Chondrocyte (in vitro differentiated cells): ENCODE measurements at regions not wholly inside any gene's neighbourhood (a gene's known extent, or its start where the extent isn't known, plus 50 kb on each side); places are given as distances from the start of the nearest gene placed in this dataset.

ENCODE experiments used
- DNase-seq: peaks from one replicate; pipeline ENCODE4 v3.0.0; 2021; ENCODE audit warnings: mixed read lengths, low spot score
- H3K27ac Mint-ChIP-seq: one replicate; pipeline ENCODE4 v1.8.0; 2021; ENCODE audit warnings: mild to moderate bottlenecking, moderate library complexity, mixed read lengths; ENCODE audit not compliant: unreplicated experiment
- H3K27me3 Mint-ChIP-seq: 2 replicates; pipeline ENCODE4 v1.8.0; 2021; ENCODE audit warnings: low read depth, mixed read lengths
- H3K36me3 Mint-ChIP-seq: 2 replicates; pipeline ENCODE4 v1.8.0; 2021; ENCODE audit warnings: low read depth, mixed read lengths
- H3K4me1 Mint-ChIP-seq: 2 replicates; pipeline ENCODE4 v1.8.0; 2021; ENCODE audit warnings: low read depth, mild to moderate bottlenecking, mixed read lengths
- H3K4me3 Mint-ChIP-seq: one replicate; pipeline ENCODE4 v1.8.0; 2021; ENCODE audit warnings: mild to moderate bottlenecking, moderate library complexity, mixed read lengths; ENCODE audit not compliant: unreplicated experiment
- H3K9me3 Mint-ChIP-seq: 2 replicates; pipeline ENCODE4 v1.8.0; 2021; ENCODE audit warnings: low read depth, mixed read lengths
- CTCF ChIP-seq: fragments of 200-600 bp; sonication (generic); IDR thresholded peaks from 2 replicates; pipeline ENCODE4 v1.5.0; 2021; ENCODE audit warnings: antibody characterized with exemption, mild to moderate bottlenecking, moderate library complexity

GRCh38 chr10:1963341-1963740 lies 226.0 kb upstream of the ADARB2 start:
- TF ChIP-seq CTCF = no peak
- Mint-ChIP-seq H3K4me1 (peaks cover 10% of the 10 kb centered on the region), H3K36me3 (no peaks in the 10 kb centered on the region), H3K27me3 (peaks cover 3% of the 10 kb centered on the region), H3K27ac (no peak overlapping the region), H3K9me3 (no peaks in the 10 kb centered on the region), H3K4me3 (no peak overlapping the region)
- DNase-seq = no peak

- TF ChIP-seq CTCF = peak; percentile 22
- no peak overlapping the region for H3K4me3 Mint-ChIP-seq
- H3K4me1 Mint-ChIP-seq = peaks cover 10% of the 10 kb centered on the region
- no peak overlapping the region for H3K27ac Mint-ChIP-seq
- H3K27me3 Mint-ChIP-seq = peaks cover 3% of the 10 kb centered on the region
- DNase-seq = no peak
- no peaks in the 10 kb centered on the region for H3K36me3 Mint-ChIP-seq
- H3K9me3 Mint-ChIP-seq = no peaks in the 10 kb centered on the region
Observed at GRCh38 chr10:1961989-1962388, 224.7 kb upstream of the ADARB2 start.

GRCh38 chr10:1960982-1961381 lies 223.7 kb upstream of the ADARB2 start:
- Mint-ChIP-seq H3K27me3 (peaks cover 5% of the 10 kb centered on the region), H3K4me1 (peaks cover under 1% of the 10 kb centered on the region), H3K4me3 (no peak overlapping the region), H3K27ac (no peak overlapping the region), H3K9me3 (peaks cover 1% of the 10 kb centered on the region), H3K36me3 (no peaks in the 10 kb centered on the region)
- no peak for TF ChIP-seq CTCF
- no peak for DNase-seq

- no peak overlapping the region for H3K27ac Mint-ChIP-seq
- DNase-seq = no peak
- H3K4me1 Mint-ChIP-seq = peaks cover 5% of the 10 kb centered on the region
- H3K4me3 Mint-ChIP-seq = no peak overlapping the region
- peaks cover 3% of the 10 kb centered on the region for H3K9me3 Mint-ChIP-seq
- H3K27me3 Mint-ChIP-seq = peaks cover 5% of the 10 kb centered on the region
- H3K36me3 Mint-ChIP-seq = no peaks in the 10 kb centered on the region
- TF ChIP-seq CTCF = no peak
Observed at GRCh38 chr10:1957057-1957456, 219.7 kb upstream of the ADARB2 start.

GRCh38 chr10:1954300-1954699 lies 217.0 kb upstream of the ADARB2 start:
- no peak for TF ChIP-seq CTCF
- DNase-seq = no peak
- Mint-ChIP-seq H3K36me3 (no peaks in the 10 kb centered on the region), H3K4me1 (peaks cover 5% of the 10 kb centered on the region), H3K27me3 (peaks cover 4% of the 10 kb centered on the region), H3K4me3 (no peak overlapping the region), H3K27ac (no peak overlapping the region), H3K9me3 (peaks cover 3% of the 10 kb centered on the region)
